C4-2B (cell line): ENCODE measurements at regions not wholly inside any gene's neighbourhood (a gene's known extent, or its start where the extent isn't known, plus 50 kb on each side); places are given as distances from the start of the nearest gene placed in this dataset.

Source experiments
- CTCF ChIP-seq: fragments of 450-650 bp; conservative IDR thresholded peaks from 2 replicates; pipeline ENCODE4 v1.5.1; 2017; ENCODE audit warnings: mild to moderate bottlenecking
- ZFX ChIP-seq: fragments of 450-650 bp; IDR thresholded peaks from 2 replicates; pipeline ENCODE4 v1.6.1; 2017

GRCh38 chr10:20601941-20602461 lies 295.1 kb downstream of the NEBL start:
- no peak for TF ChIP-seq CTCF
- TF ChIP-seq ZFX: no peak
